ENCODE measurements at regions not wholly inside any gene's neighbourhood (a gene's known extent, or its start where the extent isn't known, plus 50 kb on each side); places are given as distances from the start of the nearest gene placed in this dataset.

DNA sequence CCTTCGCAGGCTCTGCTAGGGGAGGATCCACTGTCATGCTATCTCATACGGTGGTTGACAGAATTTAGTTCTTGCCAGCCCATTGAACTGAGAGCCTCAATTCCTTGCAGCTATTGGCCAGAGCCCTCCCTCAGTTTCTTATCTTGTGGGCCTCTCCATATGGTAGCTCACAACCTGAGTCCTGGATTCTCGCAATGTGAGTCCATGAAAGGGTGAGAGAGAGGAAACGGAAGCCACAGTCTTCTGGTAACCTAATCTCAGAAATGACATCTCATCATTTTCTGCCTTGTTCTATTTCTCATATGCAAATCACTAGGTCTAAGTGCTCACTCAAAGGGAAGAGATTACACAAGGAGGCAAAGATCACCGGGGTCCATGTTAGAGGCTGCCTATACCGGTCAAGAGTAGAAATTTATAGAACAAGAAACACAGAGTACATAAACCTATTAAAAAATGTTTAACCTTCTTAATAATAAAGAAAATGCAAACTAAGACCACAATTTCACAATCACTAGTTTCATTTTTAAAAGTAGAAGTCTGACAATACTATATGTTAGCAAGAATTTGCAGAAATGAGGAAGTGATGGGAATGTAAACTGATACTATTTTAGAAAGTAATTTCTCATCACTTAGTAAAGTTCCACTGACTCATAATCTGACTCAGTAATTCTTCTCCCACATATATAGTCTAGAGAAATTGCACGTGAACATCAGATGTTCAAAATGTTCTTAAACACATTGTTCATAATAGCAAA, 378.4 kb upstream of the AGTR1 start:
- DNase-seq, result no peak

DNA sequence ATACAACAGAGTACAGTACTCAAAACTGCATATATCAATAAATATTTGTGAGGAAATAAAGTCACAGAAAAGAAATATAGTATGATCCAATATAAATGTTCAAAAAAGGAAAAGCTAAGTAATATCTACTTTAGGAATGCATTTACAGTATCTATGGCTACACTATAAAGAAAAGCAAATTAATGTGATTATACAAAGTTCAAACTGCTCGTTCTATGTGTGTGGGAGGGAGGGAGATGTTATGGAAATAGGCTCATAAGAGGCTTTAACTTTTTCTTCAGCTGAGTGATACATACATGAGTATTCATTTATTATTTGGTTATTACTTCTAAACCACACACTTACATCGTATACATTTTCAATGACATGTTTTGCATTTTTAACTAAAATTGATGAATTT, 377.7 kb upstream of the AGTR1 start:
- no peak for DNase-seq

DNA sequence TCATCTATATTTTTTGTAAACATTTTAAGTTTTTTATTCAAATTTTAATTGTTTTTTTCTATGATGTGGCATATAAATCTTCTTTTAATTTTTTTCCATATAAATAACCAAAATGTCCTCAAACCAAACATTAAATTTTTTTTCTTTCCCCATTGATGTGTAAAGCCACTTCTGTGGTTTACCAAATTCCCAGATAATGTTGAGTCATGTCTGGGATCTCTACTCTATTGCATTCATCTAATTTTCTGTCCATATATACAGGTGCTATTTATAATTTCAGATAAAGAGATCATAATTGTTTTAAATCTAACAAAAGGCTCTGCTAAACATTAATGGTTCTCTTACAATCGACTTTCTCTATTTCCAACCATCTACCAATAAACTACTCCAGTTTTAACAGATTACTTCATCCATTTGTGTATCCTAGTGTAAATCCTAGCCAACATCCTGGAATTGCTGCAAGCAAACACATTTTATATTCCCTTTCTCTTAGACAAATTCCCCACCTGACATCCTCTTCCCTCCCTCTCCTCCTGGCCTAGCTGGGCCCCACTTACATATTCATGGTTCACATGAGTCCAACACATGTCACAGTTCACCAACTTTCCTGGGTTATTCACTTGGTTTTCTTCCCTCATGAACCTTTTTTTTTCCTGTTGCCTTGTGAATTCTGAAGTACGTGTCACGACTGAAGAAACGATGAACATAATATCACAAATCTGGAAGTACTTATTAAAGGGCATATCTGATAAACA, 368.0 kb upstream of the AGTR1 start:
- DNase-seq, result peak; percentile 7

DNA sequence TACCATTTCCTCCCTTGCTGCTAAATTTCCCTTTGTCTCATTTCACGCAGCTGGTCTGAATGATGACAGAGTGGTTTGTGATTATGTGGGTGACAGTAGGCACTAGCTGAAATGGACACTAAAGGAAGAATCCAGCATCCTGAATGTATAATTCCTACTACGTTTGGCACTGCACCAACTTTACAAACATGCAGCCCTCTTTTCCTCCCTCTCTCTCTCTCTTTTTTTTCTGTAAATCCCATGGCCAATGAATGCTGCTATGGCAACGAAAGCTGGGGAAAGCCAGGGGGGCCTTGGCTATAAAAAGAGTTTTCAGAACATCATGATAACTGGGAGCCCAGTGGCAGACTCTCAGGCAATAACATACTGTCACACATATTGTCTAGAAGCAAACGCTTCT, 367.2 kb upstream of the AGTR1 start:
- peak; percentile 15 for DNase-seq

DNA sequence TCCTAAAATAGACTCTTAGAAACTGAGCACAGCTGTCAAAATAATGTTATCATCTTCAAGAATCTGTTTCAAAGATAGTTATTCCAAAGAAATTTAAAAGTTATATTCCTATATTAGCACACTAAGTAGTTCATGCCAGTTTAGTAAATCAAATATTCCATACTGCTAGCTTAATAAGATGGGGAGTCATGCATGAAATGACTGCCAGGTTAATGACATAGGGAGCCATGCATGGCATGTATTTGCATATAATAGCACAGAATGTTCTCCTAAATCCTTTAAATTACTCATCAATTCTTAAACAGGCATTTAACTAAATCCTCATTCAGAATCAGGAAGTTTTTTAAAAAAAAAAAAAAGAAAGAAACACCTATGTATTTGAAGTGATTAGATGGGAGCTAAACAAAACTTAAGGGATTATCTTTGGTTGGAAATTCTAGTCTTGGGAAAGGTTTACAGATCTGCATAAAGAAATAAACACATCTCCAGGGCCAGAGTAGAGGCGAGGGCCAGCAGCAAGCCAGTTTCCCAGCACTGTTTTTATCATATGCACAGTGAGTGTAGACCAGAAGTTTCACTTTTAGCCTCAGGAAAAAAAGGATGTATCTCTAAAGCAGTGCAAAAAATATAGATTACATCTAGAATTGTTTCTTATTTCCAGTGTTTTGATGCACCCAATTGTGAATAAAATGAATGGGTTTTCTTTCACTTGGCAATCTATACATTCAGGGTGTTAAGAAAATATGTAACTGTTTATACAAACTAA, 366.4 kb upstream of the AGTR1 start:
- no peak for DNase-seq

DNA sequence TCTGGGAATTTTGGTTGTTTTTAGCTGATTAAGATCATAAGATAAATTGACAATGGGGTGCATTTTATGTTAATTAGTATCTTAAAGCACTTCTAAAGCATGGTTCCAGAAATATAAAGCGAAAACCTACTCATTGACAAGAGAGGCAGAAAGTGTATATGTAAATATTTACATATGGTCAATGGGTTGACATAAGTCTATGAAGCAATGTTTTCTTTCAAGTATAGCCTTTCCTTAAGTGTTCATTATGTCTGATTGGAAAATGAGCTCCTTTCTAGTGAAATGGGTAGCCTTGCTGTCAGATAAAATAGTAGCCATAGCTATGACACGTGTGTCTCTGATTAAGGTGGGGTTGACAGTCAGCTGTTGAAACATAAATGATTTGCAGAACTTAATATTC, 365.2 kb upstream of the AGTR1 start:
- DNase-seq, result no peak

DNA sequence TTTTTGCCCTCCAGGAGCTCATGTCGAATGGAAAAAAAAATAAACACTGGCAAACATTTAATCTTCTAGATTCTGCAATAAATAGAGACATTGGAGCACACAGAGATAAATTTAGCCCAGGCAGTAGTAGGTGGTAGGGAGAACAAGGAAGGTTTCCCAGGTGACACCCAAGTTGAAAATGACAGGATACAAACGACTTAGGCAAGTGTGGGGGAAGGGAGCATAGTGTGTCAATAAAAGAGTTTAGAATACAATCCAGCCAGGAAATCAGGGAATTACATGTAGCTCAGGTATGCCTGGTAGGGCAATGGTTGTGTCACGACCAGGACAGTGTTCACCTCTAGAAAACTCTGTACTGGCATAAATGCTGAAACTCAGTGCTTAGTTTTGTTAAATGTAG, 364.6 kb upstream of the AGTR1 start:
- DNase-seq, result no peak

DNA sequence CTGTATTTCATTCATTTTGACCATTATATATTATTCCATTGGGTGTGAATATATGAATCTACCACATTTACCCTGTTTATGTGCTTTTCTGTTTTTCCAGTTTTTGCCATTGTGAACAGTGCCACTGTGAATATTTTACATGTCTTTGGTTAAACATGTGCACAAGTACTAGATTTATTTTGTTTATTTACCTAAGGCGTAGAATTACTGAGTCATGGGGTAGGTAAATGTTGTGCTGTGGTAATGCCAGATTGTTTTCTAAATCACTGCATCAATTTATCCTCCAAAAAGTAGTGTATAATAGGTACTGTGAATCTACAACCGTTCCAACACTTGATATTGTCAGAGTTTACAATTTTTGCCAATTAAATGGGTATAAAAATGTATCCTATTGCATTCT, 362.1 kb upstream of the AGTR1 start:
- no peak for DNase-seq

DNA sequence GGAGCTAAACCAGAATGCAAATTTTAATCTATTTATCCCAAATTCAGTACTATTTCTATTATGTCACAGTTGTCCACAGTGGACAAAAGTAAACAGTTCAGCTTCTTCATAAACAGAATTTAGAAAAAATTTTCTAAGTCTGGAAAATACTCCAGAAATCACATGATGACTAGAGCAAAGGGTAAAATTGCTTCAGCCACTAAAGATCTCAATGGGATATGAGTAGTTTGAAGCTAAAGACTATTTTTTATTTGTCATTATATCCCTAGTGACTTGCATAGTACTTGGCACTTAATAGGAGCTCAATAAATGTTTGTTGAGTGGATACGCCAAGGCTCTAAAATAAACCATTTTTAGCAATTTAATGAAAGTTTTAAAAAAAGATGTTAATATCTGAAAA, 354.3 kb upstream of the AGTR1 start:
- DNase-seq, result no peak

DNA sequence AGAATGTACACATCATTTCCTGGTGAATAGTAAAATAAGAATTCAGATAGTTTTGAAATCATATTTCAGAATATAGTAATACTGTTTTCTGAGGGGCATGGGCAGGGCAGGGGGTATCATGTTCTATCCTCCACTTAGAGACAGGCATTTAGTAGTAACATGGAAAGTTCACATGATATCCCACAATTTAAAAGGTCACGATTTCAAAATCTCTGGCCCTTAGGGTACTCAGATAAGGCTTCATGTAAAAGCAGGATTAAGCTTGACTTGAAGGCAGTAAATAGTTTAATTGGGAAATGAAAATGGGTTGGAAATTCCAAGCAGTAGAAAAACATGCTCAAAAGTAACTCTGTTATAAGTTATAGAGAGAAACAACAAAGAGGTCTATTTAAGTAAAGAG, 353.2 kb upstream of the AGTR1 start:
- DNase-seq, result no peak

DNA sequence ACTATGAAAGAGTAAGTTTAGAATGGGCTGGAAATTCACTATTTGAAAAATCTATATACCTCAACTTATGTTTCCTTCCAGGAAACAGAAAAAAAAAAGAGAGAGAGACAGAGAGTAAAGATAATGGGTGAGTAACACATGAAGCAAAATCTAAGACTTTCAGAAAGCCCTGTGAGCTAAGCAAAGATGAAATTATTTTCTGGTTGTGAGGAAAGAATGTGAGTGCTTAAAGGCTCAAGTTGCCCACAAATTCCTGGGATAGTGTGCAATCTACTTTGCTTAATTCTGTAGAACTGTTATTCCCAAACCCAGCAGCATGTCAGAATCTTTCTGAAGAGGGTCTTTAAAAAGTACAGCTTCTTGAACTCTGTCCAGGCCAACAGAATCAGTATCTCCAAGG, 337.7 kb upstream of the AGTR1 start:
- no peak for DNase-seq

DNA sequence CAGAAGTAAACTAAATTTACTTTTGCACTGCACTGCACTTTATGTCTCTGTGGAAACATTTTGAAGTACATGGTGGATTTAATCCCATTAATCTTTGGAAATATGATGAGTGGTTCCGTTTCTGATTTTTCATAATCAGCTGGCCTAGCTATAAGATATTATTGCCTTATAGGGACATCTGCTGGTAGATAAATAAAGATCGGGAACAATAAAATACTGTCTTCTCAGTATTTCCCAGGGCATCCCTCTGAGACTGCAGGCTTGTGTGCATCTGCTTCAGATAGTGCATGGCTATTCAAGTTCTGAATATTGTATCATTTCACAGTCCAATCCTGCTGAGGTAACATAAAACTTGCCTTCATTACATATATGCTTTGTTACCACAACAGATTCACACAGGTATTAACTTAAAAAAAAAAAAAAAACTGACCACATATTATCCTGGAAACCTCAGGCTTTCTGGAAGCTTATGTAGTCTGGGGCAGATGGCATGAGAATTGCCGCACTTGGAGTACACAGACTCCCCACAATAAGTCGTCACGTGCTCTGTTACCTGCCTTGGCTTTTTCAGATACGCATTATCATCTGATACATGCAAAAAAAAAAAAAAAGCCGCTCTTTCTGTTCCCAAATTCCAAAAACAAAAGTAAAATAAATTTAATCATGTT, 330.8 kb upstream of the AGTR1 start:
- DNase-seq, result peak; percentile 10

DNA sequence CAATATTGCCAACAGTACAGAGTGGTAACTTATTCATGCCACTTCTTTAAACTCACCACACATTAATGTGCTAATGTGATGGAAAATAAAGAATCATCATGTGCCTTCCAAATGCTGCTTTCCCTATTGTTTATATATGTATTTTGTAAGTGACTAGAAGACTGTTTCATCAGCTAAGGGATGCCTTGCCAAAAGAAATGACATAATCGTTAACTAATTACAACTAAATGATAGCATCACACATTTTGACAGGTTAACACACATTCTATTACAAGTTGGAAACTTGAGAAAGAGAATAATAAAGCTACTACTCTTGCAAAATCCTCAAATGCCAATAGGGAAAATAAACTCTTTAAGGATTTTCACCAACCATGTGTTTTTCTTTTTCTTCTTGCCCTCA, 329.9 kb upstream of the AGTR1 start:
- no peak for DNase-seq

DNA sequence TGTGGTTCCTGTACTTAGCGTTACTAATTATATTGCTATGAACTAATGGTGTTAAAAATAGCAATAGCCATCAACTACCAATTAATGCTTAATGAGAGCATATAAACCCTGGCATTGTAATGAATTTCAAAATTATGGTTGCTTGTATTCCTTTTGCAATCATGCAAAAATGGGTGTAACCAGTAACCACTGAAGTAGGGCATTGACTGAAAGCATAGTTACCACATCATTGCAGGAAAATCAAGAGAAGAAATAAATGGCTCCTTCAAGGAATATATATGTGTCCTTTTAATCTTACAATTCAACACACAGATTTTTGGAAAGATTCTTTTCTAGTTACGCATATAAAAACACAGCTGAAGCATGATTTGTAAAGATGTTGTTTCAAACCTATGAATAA, 328.3 kb upstream of the AGTR1 start:
- no peak for DNase-seq

DNA sequence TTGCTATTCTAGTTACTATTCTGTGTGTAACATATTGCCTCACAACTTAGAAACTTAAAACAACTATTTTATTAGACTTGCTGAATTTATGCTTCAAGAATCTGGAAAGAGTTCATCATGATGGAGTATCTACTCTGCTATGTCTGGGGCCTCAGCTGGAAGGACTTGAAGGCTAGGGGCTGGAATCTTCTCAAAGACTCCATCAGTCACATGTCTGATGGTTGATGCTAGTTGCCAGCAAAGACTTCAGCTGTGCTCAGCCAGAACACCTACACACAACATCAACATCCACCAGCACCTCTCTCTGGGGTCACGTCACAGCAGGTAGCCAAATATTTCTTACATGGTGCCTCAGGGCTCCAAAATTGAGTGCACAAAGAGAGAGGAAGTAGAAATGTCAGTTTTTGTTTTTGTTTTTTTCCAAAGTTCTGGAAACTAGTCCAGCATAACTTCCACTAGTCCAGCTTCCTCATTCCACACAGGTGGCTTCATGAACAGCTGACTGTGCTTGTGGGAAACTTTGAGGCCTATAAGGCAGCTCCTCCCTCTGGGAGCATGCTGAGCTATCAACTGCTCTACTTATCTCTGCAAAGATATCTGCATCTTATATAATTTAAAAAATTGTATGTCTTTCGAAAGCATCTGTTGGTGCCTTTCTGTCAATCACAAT, 325.4 kb upstream of the AGTR1 start:
- DNase-seq, result no peak

DNA sequence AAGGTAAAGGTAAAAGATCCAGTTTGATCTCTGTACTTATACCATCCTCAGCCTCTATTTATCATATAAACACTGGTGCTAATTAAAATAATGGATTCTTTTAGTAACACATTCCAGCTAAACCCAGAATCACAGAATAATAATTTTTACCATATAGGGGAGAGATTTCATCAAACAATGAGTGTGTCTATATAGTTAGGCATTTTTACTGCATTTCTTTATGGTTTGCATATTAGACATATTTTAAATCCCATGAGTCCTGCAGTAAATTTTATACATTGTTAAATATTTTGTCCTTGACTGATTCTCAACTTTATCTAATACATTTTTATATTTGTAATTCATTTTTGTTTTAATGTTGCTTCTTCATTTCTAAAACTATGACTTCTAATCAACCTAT, 323.7 kb upstream of the AGTR1 start:
- DNase-seq, result no peak

DNA sequence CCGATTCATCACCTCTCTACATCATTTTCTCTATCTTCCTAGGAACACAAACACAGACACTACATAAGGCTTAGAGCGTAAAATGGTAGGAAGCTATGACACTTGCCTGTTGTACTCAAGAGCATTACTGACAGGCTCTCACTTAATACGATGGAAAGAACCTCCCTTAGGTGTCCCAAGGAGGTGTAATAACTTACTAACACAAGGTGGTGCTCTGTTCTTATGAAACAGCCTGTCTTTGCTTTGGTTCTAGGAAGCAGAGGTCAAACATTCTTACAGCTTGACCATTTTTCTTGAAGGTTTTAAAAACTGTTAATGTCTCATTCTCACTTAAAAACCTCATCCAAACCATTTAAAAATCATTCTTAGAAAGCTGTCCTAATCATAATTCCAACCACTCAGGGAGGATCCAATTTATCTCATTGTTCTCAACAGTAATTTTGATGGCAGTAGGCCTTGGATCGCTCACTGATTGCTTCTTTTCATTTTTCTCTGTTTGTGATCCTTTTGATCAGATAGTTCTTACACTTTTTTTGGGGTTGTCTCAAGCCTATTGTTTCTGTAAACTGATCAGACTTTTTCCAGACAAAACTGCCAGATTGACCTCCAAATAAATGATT, 317.8 kb upstream of the AGTR1 start:
- peak; percentile 38 for DNase-seq

DNA sequence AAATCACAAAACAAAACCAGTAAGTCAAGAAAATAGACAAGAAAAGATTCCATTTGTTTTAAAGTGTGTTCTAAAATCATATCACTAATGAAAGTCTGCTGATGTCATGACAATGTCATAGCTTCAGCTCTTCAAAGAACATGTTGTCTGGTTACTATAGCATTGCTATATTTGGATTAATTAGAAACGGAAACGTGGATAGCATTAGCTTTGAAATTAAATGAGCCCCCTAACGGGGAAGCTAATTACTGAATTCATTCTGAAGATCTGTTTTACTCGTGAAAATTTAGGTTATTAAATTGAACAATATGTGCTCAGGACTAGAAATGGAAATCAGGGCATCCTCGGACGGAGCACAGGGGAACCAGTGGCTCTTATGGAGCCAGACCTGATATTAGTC, 316.7 kb upstream of the AGTR1 start:
- no peak for DNase-seq

DNA sequence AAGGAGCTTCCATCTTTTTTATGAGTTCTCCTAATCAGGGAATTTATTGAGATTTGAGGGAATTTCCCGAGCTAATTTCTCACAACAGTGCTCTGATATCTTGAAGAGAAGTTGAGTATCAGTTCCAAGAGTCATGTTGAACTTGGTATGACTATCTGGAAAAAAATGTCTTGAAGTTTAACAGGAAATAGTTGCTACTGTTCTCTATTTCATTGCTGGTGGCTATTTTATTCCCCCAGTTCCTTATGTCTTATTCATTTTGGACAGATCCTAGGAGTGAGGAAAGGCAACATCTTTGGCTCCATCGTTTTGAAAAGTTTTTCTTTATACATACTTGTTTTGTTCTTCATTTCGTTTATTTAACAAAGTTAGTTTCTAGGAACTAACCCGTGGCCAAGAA, 307.8 kb upstream of the AGTR1 start:
- DNase-seq, result no peak

DNA sequence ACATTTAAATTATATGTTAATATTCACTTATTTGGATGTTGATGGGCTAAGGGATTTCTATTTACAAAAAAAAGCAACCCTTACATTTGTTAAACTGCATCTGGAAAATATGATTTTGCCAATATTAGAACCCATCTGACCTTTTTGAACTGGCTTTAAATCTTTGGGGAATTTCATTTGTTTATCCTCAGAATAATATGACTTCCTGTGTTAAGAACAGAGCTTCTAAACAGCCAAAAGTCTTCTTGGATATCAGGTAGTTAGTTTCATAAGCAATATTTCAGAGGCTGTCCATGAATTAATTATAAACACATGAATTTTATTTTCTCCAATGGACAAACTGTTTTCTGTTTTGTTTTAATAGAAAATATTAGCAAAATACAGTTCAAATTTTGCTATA, 301.9 kb upstream of the AGTR1 start:
- DNase-seq, result no peak

DNA sequence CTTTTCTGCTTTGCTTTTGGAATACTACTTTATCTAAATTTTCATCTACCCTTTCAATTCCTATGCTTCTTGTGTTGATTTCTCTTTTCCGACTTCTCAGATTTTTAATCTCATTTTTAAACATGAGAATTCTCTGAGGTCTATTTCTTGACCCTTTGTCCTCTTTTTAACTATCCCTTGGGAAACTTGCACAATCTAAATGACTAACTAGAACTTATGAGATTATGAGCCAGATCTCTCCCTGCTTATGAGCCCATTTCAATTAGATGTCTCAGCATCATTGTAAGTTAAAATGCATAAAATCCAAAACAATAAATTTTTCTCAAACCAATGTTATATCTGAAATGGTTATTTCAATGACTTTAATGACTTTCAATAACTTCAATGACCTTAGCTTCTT, 296.9 kb upstream of the AGTR1 start:
- DNase-seq, result no peak

DNA sequence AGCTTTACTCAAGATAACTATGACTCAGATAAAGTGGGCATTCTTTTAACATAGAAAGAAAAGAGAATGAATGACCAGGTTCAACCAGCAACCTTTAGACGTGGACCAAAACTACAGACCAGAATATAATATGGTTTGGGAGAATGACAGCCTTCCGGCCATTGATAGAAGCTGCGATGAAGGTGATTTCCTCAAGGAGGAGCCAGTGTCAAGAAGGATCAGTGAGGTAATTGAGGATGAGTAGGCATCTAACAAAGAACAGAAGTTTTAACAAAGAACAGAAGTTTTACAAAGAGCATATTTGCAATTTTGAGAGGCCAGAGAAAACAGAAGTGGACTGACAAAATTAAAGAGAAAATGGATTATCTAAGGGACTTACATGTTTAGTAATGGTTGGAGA, 289.0 kb upstream of the AGTR1 start:
- DNase-seq, result no peak

Measured in retina (tissue), 1 donor.